Thyroid gland (tissue), 4 donors: ENCODE measurements at regions not wholly inside any gene's neighbourhood (a gene's known extent, or its start where the extent isn't known, plus 50 kb on each side); places are given as distances from the start of the nearest gene placed in this dataset.

Experiments used
- POLR2A ChIP-seq, 2 donors: fragments of 450-650 bp; IDR thresholded peaks; one replicate each; pipeline ENCODE4 v1.6.1; 2017; ENCODE audit warnings: antibody characterized with exemption in 2 of 2, mild to moderate bottlenecking in 2 of 2, moderate library complexity in 1 of 2
- TF ChIP-seq, protein P1 (sequence below), 6 experiments: fragments of 200-600 bp in 3 of 6; fragments of 450-650 bp in 3 of 6; sonication (generic) in 3 of 6; IDR thresholded peaks; one replicate each; pipeline ENCODE4 v1.5.1; 2016 to 2019; ENCODE audit warnings: antibody characterized with exemption in 6 of 6, mild to moderate bottlenecking in 2 of 6, inconsistent platforms in 1 of 6, moderate library complexity in 1 of 6

DNA sequence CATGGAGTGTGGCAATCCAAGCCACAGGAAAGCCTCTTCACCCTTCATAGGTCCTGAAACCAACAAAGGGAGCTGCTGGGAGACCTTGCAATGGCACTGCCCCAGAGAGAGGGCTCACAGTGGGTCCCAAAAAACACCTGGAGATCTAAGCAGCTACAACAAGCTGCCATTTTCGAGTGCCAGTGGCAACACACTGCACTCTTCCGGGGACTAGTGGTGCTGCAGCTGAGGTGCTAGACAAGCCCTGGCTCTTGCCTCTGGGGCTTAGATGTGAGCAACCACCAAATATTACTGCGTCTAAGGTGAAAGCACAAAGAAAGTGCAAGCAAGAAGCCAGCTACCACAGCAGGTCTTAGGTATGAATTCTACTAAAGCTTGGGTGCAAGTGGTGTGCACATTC, 192.9 kb downstream of the NOL4 start:
- TF ChIP-seq, protein P1, sequence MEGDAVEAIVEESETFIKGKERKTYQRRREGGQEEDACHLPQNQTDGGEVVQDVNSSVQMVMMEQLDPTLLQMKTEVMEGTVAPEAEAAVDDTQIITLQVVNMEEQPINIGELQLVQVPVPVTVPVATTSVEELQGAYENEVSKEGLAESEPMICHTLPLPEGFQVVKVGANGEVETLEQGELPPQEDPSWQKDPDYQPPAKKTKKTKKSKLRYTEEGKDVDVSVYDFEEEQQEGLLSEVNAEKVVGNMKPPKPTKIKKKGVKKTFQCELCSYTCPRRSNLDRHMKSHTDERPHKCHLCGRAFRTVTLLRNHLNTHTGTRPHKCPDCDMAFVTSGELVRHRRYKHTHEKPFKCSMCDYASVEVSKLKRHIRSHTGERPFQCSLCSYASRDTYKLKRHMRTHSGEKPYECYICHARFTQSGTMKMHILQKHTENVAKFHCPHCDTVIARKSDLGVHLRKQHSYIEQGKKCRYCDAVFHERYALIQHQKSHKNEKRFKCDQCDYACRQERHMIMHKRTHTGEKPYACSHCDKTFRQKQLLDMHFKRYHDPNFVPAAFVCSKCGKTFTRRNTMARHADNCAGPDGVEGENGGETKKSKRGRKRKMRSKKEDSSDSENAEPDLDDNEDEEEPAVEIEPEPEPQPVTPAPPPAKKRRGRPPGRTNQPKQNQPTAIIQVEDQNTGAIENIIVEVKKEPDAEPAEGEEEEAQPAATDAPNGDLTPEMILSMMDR (IDR thresholded peaks at IDR 0.05), result no peak
- TF ChIP-seq POLR2A (IDR thresholded peaks at IDR 0.05), result no peak
